Central memory CD4-positive, alpha-beta T cell (primary cell): ENCODE measurements at regions not wholly inside any gene's neighbourhood (a gene's known extent, or its start where the extent isn't known, plus 50 kb on each side); places are given as distances from the start of the nearest gene placed in this dataset.
"Not testable (repeated sequence)": the region's sequence is repeated elsewhere in the genome, so short reads cannot be mapped to it uniquely, and the experiment has no call there.

ENCODE experiments used
- DNase-seq: peaks from one replicate; pipeline ENCODE4 v3.0.0; 2022

- DNase-seq = no peak
Observed at GRCh38 chr4:129905256-129905655, 809.3 kb downstream of the C4orf33 start.

GRCh38 chr4:129908117-129908516, 812.2 kb downstream of the C4orf33 start:
- no peak for DNase-seq

- no peak for DNase-seq
Observed at GRCh38 chr4:129916991-129917390, 821.0 kb downstream of the C4orf33 start.

GRCh38 chr4:129917651-129918050, 821.7 kb downstream of the C4orf33 start:
- no peak for DNase-seq

- DNase-seq = no peak
Observed at GRCh38 chr4:129926936-129927335, 831.0 kb downstream of the C4orf33 start.

GRCh38 chr4:129929052-129929451, 833.1 kb downstream of the C4orf33 start:
- no peak for DNase-seq

- DNase-seq = no peak
Observed at GRCh38 chr4:129929984-129930383, 834.0 kb downstream of the C4orf33 start.

GRCh38 chr4:129950217-129950616, 854.3 kb downstream of the C4orf33 start:
- no peak for DNase-seq

- no peak for DNase-seq
Observed at GRCh38 chr4:129966175-129966574, 870.2 kb downstream of the C4orf33 start.

DNA sequence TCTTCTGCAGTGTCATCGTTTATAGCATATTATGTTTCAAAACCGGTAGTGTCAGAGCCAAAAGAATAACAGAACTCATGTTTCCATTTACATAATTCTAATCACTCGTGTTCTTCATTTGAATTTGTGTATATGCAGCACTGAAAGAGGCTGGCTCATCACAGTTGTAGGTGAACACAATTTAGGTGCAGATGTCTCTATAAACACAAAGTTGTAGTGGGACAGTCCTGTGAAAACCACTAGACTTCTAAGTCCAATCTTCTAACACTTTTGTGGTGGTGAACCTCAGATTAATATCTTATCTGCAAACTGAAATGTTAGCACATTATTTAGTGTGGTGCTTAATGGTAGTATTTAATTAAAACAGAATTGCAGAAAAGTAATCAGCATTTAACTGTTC, 872.4 kb downstream of the C4orf33 start:
- no peak for DNase-seq

- no peak for DNase-seq
Observed at GRCh38 chr4:129968778-129969177, 872.8 kb downstream of the C4orf33 start.

DNA sequence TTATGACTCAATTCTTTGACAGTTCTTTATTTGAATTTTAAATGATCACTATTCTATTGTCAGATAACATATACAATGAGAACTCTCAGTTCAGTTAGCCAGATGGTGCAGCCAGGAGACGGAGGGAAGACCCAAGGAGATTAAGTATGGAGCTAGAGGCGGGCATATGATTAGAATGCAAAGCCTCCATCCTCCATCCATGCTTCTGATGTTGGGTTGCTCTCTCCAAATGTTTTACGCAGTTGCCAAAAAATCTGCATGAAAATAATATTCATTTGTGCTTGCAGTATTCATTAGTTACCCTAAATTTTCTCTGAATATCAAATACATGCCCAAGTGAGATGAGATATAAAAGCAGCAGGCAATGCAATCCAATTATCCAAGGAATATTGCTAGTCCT, 874.8 kb downstream of the C4orf33 start:
- no peak for DNase-seq

DNA sequence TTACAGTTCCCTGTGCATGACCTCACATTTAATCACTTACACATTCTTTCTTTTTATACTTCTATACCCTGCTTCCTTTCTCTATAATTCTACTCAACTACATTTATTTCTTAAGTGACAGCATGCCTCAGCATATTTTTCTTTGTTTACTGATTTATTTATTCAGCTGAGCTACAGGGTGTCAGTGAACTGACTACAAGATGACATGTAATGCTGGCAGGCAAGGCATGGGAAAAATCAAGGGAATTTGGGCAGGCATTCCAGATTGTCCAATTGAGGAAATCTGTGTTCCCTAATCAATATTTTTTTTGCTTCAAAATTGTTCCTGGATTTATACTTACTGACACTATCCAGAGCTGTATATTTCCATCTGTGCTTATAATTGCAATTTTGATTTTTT, 875.5 kb downstream of the C4orf33 start:
- DNase-seq = no peak

DNA sequence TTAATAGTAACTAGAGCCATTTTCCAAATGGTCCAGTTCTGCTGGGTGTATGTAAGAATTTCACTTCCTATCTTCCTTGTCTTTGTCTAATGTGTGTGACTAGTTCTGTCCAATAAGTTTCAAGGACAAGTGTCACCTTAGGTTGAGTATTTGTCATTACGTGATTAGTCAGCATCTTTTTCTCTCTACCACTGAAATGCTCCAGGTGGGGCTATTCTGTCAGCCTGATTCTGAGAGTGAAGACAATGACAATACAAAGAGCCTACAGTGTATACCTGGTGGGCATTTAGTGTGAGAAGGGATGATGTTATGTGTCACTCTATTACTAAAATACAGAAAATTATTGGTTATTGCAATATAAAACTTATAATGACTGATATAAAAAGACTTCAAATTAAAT, 876.3 kb downstream of the C4orf33 start:
- no peak for DNase-seq

DNA sequence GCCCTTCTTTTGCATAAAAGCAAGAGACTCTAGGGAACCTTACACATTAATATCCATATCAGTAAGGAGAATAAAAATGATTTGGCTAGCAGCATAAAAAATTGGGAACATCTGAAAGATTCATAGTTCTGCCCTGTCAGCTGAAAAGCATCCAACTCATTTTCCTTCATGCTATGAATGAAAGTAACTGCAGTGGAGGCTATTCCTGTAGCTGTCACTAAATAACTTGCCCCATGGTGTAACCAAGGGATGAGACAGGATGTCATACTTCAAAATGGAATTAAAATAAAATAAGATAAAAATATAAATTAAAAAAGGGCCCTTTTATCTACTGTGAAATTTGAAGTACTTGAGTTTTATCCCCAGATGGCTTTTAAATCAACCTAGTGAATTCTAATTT, 878.8 kb downstream of the C4orf33 start:
- DNase-seq = no peak

- no peak for DNase-seq
Observed at GRCh38 chr4:129978315-129978714, 882.4 kb downstream of the C4orf33 start.

DNA sequence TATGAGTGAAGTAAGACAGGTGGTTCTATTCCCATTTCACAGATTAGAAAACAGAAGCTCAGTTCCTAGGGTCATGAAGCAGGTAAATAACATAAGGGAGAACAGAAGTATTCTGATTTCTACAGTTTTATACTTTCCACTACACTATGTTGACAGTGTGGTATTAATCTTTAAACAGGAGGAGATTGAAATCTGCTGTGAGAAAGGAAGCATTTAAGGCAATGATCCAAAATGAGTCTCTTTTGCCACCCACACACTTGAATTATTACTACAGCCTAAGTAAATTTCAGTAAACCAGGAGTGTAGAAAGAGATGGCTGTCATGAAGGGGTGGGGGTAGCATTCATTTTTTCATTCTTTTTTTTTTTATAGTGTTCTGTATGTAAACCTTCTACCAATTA, 893.0 kb downstream of the C4orf33 start:
- no peak for DNase-seq

- no peak for DNase-seq
Observed at GRCh38 chr4:129994715-129995114, 898.8 kb downstream of the C4orf33 start.

DNA sequence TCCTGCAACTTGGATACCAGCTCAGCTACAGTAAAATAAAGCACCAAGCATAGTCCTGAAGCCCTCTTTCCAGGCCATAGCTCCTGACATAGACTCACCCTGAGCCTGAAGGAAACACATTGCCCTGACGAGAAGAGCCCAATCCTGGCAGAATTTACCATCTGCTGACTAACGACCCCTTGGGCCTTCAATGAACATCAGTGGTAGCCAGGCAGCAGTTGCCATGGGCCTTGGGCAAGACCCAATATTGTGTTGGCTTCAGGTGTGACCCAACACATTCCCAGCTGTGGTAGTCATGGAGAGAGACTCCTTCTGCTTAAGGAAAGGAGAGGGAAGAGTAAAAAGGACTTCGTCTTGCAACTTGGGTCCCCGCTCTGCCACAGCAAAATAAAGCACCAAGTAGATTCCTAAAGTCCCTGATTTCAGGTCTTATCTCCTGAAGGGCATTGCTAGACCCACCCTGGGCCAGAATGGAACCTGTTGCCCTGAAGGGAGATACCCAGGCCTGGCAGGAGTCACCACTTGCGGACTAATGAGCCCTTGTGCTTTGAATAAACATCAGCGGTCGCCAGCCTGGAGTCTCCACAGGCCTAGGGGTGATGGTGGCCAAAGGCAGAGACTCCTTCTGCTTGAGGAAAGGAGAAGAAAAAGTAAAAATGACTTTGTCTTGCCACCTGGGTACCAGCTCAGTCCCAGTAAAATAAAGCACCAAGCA, 902.6 kb downstream of the C4orf33 start:
- no peak for DNase-seq

GRCh38 chr4:129999156-129999555, 903.2 kb downstream of the C4orf33 start:
- no peak for DNase-seq

GRCh38 chr4:130008461-130008860, 912.5 kb downstream of the C4orf33 start:
- DNase-seq = no peak

DNA sequence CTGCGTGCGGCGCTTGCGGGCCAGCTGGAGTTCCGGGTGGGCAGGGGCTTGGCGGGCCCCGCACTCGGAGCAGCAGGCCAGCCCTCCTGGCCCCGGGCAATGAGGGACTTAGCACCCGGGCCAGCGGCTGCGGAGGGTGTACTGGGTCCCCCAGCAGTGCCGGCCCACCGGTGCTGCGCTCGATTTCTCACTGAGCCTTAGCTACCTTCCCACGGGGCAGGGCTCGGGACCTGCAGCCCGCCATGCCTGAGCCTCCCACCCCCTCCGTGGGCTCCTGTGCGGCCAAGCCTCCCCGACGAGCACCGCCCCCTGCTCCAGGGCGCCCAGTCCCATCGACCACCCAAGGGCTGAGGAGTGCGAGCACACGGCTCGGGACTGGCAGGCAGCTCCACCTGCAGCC, 916.9 kb downstream of the C4orf33 start:
- not testable (repeated sequence) for DNase-seq

GRCh38 chr4:130021706-130022105, 925.8 kb downstream of the C4orf33 start:
- no peak for DNase-seq

DNA sequence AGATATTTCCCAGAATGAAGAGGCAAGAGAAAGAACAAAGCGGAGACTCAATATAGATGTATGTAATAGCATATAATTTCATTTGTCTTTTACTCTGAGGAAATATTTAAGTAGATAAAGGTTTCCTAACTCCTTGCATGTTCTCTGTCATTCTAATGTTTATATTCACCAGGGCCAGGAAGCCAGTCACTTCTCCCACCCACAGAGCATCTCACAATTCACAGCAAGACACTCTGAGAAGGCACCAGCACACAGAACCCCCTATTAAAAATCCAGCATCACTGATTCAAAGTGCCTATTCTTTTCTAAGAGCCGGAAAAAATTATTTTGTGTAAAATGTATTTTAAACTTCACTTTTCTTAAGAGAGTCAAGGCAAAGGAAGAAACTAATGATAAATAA, 927.1 kb downstream of the C4orf33 start:
- DNase-seq = no peak

- DNase-seq = no peak
Observed at GRCh38 chr4:130025701-130026100, 929.7 kb downstream of the C4orf33 start.
